GM12892 (cell line): ENCODE measurements at regions not wholly inside any gene's neighbourhood (a gene's known extent, or its start where the extent isn't known, plus 50 kb on each side); places are given as distances from the start of the nearest gene placed in this dataset.
"Not testable (repeated sequence)": the region's sequence is repeated elsewhere in the genome, so short reads cannot be mapped to it uniquely, and the experiment has no call there.

Experiments
- DNase-seq: peaks from one replicate; pipeline ENCODE4 v3.0.0; 2011; ENCODE audit not compliant: insufficient read length
- FAIRE-seq: peaks from 2 replicates; lab custom pipeline; 2011; peaks lifted over from hg19 to GRCh38; lab: Jason Lieb, UNC
- POLR2A ChIP-seq: IDR thresholded peaks from 2 replicates; pipeline ENCODE4 v1.6.1; 2011; ENCODE audit warnings: low read depth, low read length, control low read depth
- POLR2AphosphoS5 ChIP-seq: IDR thresholded peaks from 2 replicates; pipeline ENCODE4 v1.6.1; 2011; ENCODE audit warnings: low read depth, low read length, control low read depth
- TAF1 ChIP-seq: IDR thresholded peaks from 2 replicates; pipeline ENCODE4 v1.6.1; 2011; ENCODE audit warnings: low read depth, mild to moderate bottlenecking, control low read depth, low read length, borderline replicate concordance

DNA sequence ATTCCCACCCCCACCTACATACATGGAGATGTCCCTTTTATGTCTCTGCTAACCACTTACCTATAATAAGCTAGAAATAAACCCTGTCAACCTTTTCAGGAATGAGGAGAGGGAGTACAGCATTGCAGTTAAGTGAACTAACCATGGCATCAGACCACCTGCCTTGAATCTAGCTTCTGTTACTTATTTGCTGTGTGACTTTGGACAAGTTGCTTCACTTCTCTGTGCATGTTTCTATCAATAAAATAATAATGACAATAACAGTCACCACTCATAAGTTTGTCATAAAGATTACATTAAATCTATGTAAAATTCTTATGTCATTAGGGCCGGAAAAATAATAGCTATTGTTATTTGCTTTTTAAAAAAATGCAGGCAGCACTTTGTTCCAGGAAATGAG is 881.1 kb upstream of the AUTS2 start:
- no peak for DNase-seq
- no peak for TF ChIP-seq TAF1
- TF ChIP-seq POLR2AphosphoS5: no peak
- TF ChIP-seq POLR2A: no peak
- FAIRE-seq: no peak

DNA sequence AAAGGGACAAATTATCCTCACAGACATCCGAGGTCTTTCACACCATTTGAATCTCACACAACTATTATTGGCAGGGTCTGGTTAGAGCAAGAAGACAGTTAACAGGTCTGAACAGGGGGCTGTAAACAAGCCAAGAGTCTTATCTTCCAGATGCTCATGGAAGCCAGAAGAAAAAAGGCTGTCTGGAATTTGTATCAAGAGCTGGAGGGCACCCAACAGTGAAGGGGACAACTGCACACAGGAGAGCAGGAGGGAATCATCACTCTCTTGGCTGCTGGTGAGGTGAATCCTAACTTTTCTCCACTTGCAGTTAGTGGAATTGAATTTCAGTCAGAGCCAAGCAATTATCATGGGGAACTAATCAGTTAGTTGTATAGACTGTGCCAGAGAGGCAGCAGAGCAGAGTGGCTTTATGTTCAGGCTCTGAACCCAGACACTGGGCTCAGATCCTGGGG is 880.2 kb upstream of the AUTS2 start:
- DNase-seq: no peak

DNA sequence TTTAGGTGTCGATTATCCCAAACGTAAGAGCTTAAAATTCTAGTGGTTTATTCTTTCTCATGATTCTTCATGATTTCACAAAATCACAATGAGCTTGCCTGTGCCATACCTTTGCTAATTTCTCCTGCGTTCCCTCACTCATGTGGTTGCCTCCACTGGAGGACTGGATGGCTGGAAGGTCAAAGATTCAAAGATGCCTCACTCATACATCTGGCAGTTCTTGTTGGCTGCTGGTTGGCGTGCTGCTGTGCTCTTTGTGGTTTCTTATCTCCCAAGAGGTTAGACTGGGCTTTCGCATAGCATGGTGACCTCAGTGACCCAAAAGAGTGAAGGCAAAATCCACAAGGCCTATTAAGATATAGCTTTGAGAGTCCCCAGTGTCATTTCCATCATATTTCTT is 877.6 kb upstream of the AUTS2 start:
- DNase-seq: no peak
- TF ChIP-seq POLR2A (no peak), TAF1 (no peak), POLR2AphosphoS5 (no peak)
- no peak for FAIRE-seq

More for the DNA sequence above, 880.2 kb upstream of the AUTS2 start:
- no peak for FAIRE-seq
- TF ChIP-seq POLR2AphosphoS5 (no peak), POLR2A (no peak), TAF1 (no peak)

DNA sequence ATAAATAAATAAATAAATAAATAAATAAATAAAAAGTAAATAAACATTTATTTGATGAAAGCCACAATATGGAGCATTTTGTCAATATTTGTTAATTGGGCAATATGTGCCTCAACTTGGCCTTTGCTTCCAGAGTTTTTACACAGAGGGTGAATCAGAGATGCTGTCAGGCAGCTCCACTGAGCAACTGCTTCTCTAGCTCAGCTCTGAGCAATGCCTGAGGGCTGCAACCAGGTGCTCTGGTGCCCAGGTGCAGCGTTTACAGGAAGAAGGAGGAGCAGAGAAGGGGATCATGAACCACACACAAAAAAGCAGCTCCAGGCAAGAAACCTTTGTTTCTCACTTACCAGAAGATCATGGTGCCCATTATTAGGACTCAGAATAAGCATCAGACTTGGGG is 876.2 kb upstream of the AUTS2 start:
- FAIRE-seq: no peak
- no peak for TF ChIP-seq TAF1
- no peak for TF ChIP-seq POLR2A
- TF ChIP-seq POLR2AphosphoS5: no peak
- no peak for DNase-seq

DNA sequence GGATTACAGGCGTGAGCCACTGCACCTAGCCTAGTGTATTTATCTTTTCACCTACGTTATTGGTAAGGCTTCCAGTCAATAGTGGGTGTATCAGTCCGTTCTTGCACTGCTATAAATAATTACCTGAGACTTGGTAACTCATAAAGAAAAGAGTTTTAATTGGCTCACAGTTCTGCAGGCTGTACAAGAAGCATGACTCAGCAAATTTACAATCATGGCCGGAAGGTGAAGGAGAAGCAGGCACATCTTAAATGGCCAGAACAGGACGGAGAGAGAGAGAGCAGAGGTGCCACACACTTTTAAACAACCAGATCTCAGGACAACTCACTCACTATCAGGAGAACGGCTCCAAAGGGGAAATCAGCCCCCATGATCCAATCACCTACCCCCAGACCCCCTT is 873.3 kb upstream of the AUTS2 start:
- TF ChIP-seq POLR2A (no peak), POLR2AphosphoS5 (no peak), TAF1 (no peak)
- FAIRE-seq (no peak), DNase-seq (no peak)

DNA sequence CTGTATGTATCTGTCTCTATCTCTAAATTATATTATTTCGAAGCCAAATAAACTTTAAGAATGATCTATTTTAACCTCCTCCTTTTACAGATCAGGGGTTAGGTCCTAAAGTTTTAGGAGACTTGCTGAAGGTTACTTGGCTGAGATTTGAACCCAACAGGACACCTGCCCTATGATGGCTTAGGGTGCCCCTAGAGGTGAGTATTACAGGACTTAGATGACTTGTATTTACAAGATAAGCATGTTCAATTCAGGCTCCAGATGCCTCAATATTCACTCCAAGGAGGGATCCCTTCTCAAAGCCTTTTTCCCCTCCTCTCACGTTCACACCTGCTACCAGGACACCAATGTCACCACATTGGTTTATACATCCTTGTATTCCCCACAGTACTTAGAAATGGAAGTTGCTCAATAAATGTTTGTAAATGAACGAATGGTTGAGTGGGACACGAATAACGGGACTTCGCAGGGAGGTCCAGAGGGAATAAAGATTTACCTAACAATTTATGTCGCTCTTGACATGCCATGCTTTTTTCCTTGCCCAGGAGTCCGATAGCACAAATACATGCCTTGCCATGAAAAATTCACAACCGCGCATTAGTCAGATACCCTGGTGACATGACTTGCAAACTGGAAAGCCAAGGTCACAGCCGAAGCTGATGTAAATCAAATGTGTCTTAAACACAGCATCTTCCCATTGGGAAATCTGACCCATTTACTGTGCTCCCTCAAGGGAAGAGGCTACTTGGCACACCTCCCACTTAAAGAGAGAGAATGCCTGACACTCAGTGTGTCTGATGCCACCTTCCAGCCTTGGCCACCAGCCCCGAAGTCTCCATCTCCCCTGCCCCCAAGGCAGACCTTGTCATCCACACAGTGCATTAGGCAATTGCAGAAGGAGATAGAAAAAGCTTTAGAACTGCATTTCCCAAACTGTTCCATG is 872.2 kb upstream of the AUTS2 start:
- DNase-seq: no peak
- no peak for FAIRE-seq
- no peak for TF ChIP-seq POLR2A
- no peak for TF ChIP-seq POLR2AphosphoS5
- no peak for TF ChIP-seq TAF1

DNA sequence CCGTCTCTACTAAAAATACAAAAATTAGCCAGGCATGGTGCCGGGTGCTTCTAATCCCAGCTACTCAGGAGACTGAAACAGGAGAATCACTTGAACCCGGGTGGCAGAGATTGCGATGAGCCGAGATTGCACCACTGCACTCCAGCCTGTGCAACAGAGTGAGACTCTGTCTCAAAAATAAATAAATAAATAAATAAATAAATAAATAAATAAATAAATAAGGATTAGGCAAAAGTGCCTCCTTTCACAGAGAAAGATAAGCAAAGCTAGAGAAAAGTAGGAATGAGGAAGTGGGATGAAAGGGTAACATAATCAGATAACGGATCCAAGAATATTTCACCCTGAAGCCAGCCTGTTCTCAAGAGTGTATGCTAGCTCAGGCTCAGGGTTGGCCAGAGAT is 869.6 kb upstream of the AUTS2 start:
- DNase-seq, FAIRE-seq: not testable (repeated sequence)

DNA sequence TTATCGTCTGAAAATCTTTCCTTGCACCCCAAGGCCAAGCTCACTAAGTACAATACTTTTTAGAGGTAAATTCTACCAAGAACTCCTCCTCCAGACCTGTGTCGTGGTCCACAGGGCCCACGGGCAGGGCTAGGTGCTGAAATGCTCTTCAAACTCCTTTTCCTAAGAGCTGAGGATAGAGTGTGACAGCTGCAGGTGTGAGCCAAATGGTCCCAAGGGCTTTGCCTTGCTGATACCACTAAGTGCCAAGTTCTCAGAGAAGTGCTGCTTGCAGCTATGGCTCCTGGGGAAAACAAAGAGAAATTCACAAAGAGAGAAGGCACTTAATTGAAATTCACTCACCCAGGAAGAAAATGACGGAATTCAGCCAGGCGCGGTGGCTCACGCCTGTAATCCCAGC is 868.9 kb upstream of the AUTS2 start:
- FAIRE-seq (no peak), DNase-seq (no peak)
- TF ChIP-seq POLR2AphosphoS5 (no peak), TAF1 (no peak), POLR2A (no peak)

DNA sequence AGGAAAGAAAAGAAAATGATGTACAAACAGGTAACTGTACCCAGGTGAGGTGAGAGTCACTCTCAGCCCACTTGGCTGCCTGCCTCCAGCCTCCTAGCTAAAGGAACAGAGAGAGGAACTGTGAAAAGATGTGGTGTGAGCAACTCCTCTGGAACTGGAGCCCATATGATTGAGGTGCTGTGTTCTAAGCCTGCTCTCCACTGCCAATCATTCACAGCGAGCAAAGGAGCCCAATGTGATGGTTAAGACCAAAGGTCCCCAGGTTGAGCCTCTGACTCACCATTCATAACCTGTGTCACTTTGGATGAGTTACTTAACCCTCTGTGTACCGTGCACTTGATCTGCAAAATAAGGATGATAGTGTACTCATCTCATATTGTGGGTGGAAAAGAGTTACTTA is 868.1 kb upstream of the AUTS2 start:
- no peak for FAIRE-seq
- TF ChIP-seq TAF1: no peak
- no peak for TF ChIP-seq POLR2AphosphoS5
- no peak for TF ChIP-seq POLR2A
- no peak for DNase-seq

DNA sequence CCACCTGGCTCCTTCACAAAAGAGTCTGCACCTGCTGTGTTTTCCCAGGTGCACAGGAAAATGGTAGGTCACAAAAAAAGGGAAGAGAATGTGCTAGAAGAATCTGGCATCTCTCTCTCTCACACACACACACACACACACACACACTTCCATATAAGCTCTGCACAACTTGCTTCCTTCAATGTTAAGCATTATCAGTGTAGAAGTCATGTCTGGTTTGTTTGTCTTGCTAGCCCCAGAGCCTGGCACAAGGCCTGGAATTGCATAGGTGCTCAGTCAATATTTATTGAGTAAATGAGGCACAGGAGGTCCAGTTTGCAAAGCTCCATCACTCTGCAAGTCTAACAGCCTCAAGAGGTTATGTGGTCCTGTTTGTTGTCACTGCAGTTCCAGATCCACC is 867.3 kb upstream of the AUTS2 start:
- TF ChIP-seq POLR2AphosphoS5: no peak
- no peak for TF ChIP-seq POLR2A
- no peak for TF ChIP-seq TAF1
- FAIRE-seq: no peak
- DNase-seq: no peak

DNA sequence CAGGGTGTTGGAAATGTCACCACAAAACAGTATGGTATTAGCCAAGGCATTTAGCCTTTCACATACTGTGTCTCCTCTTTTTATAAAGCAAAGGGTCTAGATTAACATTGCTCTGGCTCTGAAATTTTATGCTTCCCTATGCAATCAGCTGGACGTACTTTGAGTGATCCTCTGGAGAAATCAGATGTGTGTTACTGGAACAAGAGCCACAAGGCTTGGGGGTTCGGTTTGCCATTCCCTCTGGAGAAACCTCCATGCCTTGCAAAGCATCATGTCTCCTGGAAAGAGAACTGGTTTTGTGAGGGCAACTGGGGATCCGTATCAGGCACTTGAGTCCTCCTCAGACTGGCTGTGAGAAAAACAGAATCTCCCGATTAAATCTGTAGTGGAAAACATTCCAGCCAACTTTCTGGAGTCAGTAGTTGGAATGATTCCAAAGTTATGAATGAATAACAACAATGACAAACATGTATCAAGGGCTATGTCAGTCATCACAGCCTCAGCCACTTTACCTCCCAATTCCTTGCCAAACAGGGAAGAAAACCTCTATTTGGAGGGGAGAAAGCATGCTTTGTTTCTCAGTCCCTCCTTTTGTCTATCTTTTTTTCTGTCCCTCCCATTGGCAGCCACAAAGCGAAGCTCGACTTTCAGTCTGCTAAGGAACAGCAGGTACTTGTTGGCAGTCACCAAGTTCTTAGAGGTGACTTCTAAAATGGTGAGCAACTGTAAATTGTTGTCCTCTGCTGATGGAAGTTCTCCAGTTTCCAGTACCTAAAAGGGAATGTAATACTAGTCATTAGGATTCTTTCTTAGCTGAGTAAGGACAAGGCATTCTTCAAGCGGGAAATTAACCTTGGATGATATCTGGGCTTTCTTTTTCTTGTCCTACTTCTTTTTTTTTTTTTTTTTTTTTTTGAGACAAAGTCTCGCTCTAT is 864.8 kb upstream of the AUTS2 start:
- TF ChIP-seq POLR2A (no peak), POLR2AphosphoS5 (no peak), TAF1 (no peak)
- DNase-seq (no peak), FAIRE-seq (no peak)

DNA sequence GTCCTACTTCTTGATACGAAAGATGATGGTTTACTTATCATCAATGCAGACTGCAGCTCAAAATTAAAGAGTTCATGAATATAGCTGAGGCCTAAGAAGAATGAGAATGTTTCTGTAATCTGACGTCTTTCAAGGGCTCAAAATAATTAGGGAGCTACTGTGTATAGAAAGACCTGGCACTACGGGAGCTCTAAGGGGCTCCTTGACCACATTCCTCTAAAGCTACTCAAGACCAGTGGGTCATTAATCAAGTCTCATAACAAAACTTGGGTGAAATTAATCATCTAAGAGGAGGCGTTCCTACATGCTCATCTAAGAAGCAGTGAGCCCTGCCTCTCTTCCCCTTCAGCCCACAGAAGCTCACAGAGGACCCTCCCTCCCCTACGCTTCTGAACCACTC is 863.8 kb upstream of the AUTS2 start:
- DNase-seq (no peak), FAIRE-seq (no peak)
- no peak for TF ChIP-seq TAF1
- TF ChIP-seq POLR2AphosphoS5: no peak
- TF ChIP-seq POLR2A: no peak

DNA sequence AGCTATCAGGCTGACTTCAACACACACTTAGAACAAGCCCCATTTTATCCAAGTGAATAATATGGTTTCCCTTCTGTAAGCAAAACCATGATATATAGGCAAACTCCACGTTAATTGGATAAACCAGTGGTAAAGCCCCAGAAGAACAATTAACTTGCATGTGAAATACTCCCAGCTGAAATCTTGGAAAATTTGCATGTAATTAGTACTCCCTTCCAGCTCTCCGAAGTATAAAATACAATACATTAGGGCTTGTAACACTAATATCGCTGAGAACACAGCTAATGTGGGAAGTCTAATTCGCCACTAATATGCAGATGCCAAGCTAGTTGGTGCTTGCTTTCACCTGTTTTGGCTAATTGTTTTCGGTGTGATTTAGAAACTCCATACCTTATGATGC is 859.0 kb upstream of the AUTS2 start:
- FAIRE-seq (no peak), DNase-seq (no peak)
- TF ChIP-seq POLR2AphosphoS5 (no peak), POLR2A (no peak), TAF1 (no peak)
